H9 (cell line): ENCODE measurements at regions not wholly inside any gene's neighbourhood (a gene's known extent, or its start where the extent isn't known, plus 50 kb on each side); places are given as distances from the start of the nearest gene placed in this dataset.

ENCODE experiments used
- DNase-seq: peaks from one replicate; pipeline ENCODE4 v3.0.0-alpha.2; 2017
- H2AFZ ChIP-seq: one replicate; pipeline ENCODE4 v1.6.1; 2013; ENCODE audit warnings: mild to moderate bottlenecking, low read length, control low read depth, moderate library complexity
- H2AK5ac ChIP-seq: 2 replicates; pipeline ENCODE4 v1.6.1; 2013; ENCODE audit warnings: low read length, control low read depth, mixed read lengths; ENCODE audit not compliant: insufficient read length
- H2BK120ac ChIP-seq: one replicate; pipeline ENCODE4 v1.6.1; 2013; ENCODE audit warnings: low read depth, mild to moderate bottlenecking, low read length, control low read depth, inconsistent platforms; ENCODE audit not compliant: poor library complexity, severe bottlenecking
- H2BK12ac ChIP-seq: 2 replicates; pipeline ENCODE4 v1.6.1; 2013; ENCODE audit warnings: low read length, control low read depth, mixed read lengths, low read depth; ENCODE audit not compliant: insufficient read length
- H2BK15ac ChIP-seq: 2 replicates; pipeline ENCODE4 v1.6.1; 2013; ENCODE audit warnings: low read depth, low read length, control low read depth
- H2BK20ac ChIP-seq: one replicate; pipeline ENCODE4 v1.6.1; 2013; ENCODE audit warnings: low read depth, mild to moderate bottlenecking, low read length, control low read depth, inconsistent platforms; ENCODE audit not compliant: poor library complexity, severe bottlenecking
- H2BK5ac ChIP-seq: 2 replicates; pipeline ENCODE4 v1.6.1; 2013; ENCODE audit warnings: low read length, control low read depth, mixed read lengths; ENCODE audit not compliant: insufficient read length
- H3K14ac ChIP-seq: 2 replicates; pipeline ENCODE4 v1.6.1; 2013; ENCODE audit warnings: low read length, control low read depth; ENCODE audit not compliant: insufficient read depth
- H3K18ac ChIP-seq: 2 replicates; pipeline ENCODE4 v1.6.1; 2013; ENCODE audit warnings: low read depth, mild to moderate bottlenecking, mixed read lengths, low read length, control low read depth; ENCODE audit not compliant: insufficient read length
- H3K23ac ChIP-seq: 2 replicates; pipeline ENCODE4 v1.6.1; 2013; ENCODE audit warnings: low read length, control low read depth, mixed read lengths, low read depth; ENCODE audit not compliant: insufficient read length
- H3K23me2 ChIP-seq: 2 replicates; pipeline ENCODE4 v1.6.1; 2013; ENCODE audit warnings: low read depth, mild to moderate bottlenecking, mixed read lengths, low read length, control low read depth; ENCODE audit not compliant: insufficient read length, poor library complexity, severe bottlenecking
- H3K27ac ChIP-seq: 2 replicates; pipeline ENCODE4 v1.5.1; 2013; ENCODE audit warnings: low read length, control low read depth, mixed read lengths, low read depth; ENCODE audit not compliant: insufficient read length
- H3K27me3 ChIP-seq: 2 replicates; pipeline ENCODE4 v1.6.1; 2013; ENCODE audit warnings: low read length, control low read depth, inconsistent platforms; ENCODE audit not compliant: insufficient read depth
- H3K4ac ChIP-seq: 2 replicates; pipeline ENCODE4 v1.6.1; 2013; ENCODE audit warnings: low read depth, mild to moderate bottlenecking, control low read depth, inconsistent platforms, low read length, moderate library complexity
- H3K4me1 ChIP-seq: 2 replicates; pipeline ENCODE4 v1.6.1; 2013; ENCODE audit warnings: low read length, control low read depth, inconsistent platforms; ENCODE audit not compliant: insufficient read depth
- H3K4me2 ChIP-seq: 2 replicates; pipeline ENCODE4 v1.6.1; 2013; ENCODE audit warnings: low read length, control low read depth, mixed read lengths; ENCODE audit not compliant: insufficient read length, insufficient read depth
- H3K56ac ChIP-seq: 2 replicates; pipeline ENCODE4 v1.6.1; 2013; ENCODE audit warnings: low read depth, mild to moderate bottlenecking, mixed read lengths, low read length, control low read depth; ENCODE audit not compliant: insufficient read length
- H3K79me1 ChIP-seq: 2 replicates; pipeline ENCODE4 v1.6.1; 2013; ENCODE audit warnings: low read depth, mild to moderate bottlenecking, moderate library complexity, low read length, control low read depth, inconsistent platforms; ENCODE audit not compliant: insufficient read depth, poor library complexity, severe bottlenecking
- H3K79me2 ChIP-seq: 2 replicates; pipeline ENCODE4 v1.6.1; 2013; ENCODE audit warnings: low read length, control low read depth, inconsistent platforms; ENCODE audit not compliant: insufficient read depth
- H3K9ac ChIP-seq: 2 replicates; pipeline ENCODE4 v1.6.1; 2013; ENCODE audit warnings: low read length, control low read depth, mixed read lengths; ENCODE audit not compliant: insufficient read length; ENCODE audit errors: extremely low read depth
- H3K9me3 ChIP-seq: one replicate; pipeline ENCODE4 v1.6.1; 2013; ENCODE audit warnings: low read depth, low read length, inconsistent platforms; ENCODE audit not compliant: control insufficient read depth
- H3T11ph ChIP-seq: one replicate; pipeline ENCODE4 v1.6.1; 2013; ENCODE audit warnings: mild to moderate bottlenecking, low read length, control low read depth, inconsistent platforms
- H4K20me1 ChIP-seq: one replicate; pipeline ENCODE4 v1.6.1; 2013; ENCODE audit not compliant: control insufficient read depth, insufficient read length, insufficient read depth
- H4K5ac ChIP-seq: 2 replicates; pipeline ENCODE4 v1.6.1; 2013; ENCODE audit warnings: low read depth, mild to moderate bottlenecking, mixed read lengths, low read length, control low read depth; ENCODE audit not compliant: insufficient read length
- H4K8ac ChIP-seq: replicated peaks from 2 replicates; pipeline ENCODE4 v1.6.1; 2013; ENCODE audit warnings: low read length, control low read depth, mixed read lengths, low read depth; ENCODE audit not compliant: insufficient read length
- H4K91ac ChIP-seq: 2 replicates; pipeline ENCODE4 v1.6.1; 2013; ENCODE audit warnings: low read depth, mild to moderate bottlenecking, moderate library complexity, mixed read lengths, low read length, control low read depth; ENCODE audit not compliant: insufficient read length
- H3K27ac Mint-ChIP-seq, 3 experiments: 2 replicates in 2 of 3; 3 replicates in 1 of 3; pipeline ENCODE4 v1.8.0; 2020 to 2021; ENCODE audit warnings: mixed read lengths in 3 of 3, mild to moderate bottlenecking in 1 of 3, moderate library complexity in 1 of 3
- H3K27me3 Mint-ChIP-seq: 2 replicates; pipeline ENCODE4 v1.8.0; 2021; ENCODE audit warnings: low read depth, mild to moderate bottlenecking, moderate library complexity, mixed read lengths
- H3K36me3 Mint-ChIP-seq, 3 experiments: 2 replicates in 2 of 3; 3 replicates in 1 of 3; pipeline ENCODE4 v1.8.0; 2020 to 2021; ENCODE audit warnings: low read depth in 3 of 3, mixed read lengths in 3 of 3; ENCODE audit not compliant: insufficient read depth in 1 of 3
- H3K4me1 Mint-ChIP-seq, 2 experiments: 2 replicates each; pipeline ENCODE4 v1.8.0; 2020; ENCODE audit warnings: mixed read lengths in 2 of 2
- H3K4me3 Mint-ChIP-seq, 2 experiments: 2 replicates in 1 of 2; 3 replicates in 1 of 2; pipeline ENCODE4 v1.8.0; 2020 to 2021; ENCODE audit warnings: mild to moderate bottlenecking in 2 of 2, mixed read lengths in 2 of 2, moderate library complexity in 1 of 2
- H3K9me3 Mint-ChIP-seq, 2 experiments: 2 replicates in 1 of 2; 3 replicates in 1 of 2; pipeline ENCODE4 v1.8.0; 2020; ENCODE audit warnings: mild to moderate bottlenecking in 2 of 2, mixed read lengths in 2 of 2, moderate library complexity in 1 of 2
- WGBS: extraction: QIAGEN DNeasy Blood & Tissue Kit; methylation state at CpG from one replicate; pipeline ENCODE4 v1.1.7; 2013; ENCODE audit warnings: missing lambda C conversion rate, low lambda C conversion rate, mixed read lengths; ENCODE audit not compliant: insufficient read length; ENCODE audit errors: extremely low coverage; 5-methylcytosine and 5-hydroxymethylcytosine counted together
- TF ChIP-seq, protein P1 (sequence below): fragments of 200-600 bp; sonication (generic); conservative IDR thresholded peaks from 3 replicates; pipeline ENCODE4 v1.8.0; 2021; ENCODE audit warnings: antibody characterized with exemption, mild to moderate bottlenecking

DNA sequence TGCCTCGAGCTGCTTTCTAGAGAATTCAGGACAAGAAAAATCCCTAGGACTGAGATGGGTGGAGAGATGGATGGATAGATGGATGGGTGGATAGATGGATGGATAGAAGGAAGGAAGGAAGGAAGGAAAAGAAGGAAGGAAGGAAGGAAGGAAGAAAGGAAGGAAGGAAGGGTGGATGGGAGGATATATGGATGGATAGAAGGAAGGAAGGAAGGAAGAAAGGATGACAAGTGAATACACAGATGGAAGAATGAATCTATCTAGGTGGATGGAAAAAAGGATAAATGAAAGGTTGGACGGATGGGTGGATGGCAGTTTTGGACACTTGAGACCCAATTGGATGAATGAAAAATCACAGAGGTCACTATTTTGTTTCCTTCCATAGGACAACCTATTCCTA, 120.4 kb upstream of the KAZN start:
- Histone ChIP-seq H2BK5ac (no peak overlapping the region), H3K79me2 (no peaks in the 10 kb centered on the region), H3K18ac (no peak overlapping the region), H2BK20ac (no peak overlapping the region), H3K27me3 (no peaks in the 10 kb centered on the region; the same call in 1 of the 2 replicates), H2BK120ac (no peak overlapping the region), H4K20me1 (no peaks in the 10 kb centered on the region), H3K4me1 (no peaks in the 10 kb centered on the region), H2AFZ (no peak overlapping the region), H3K79me1 (no peaks in the 10 kb centered on the region), H2BK15ac (no peak overlapping the region), H3K9me3 (no peaks in the 10 kb centered on the region), H4K5ac (no peak overlapping the region), H3T11ph (no peak overlapping the region), H3K23ac (no peak overlapping the region), H3K4ac (no peak overlapping the region), H4K8ac (no peak overlapping the region), H4K91ac (no peak overlapping the region), H3K56ac (no peak overlapping the region), H2BK12ac (no peak overlapping the region), H3K23me2 (no peaks in the 10 kb centered on the region), H3K27ac (no peak overlapping the region), H3K4me2 (no peak overlapping the region), H2AK5ac (no peak overlapping the region), H3K9ac (no peak overlapping the region), H3K14ac (no peak overlapping the region)
- Mint-ChIP-seq H3K36me3 (no peaks in the 10 kb centered on the region), H3K4me1 (peaks cover 3 to 6% of the 10 kb centered on the region in 2 experiments), H3K4me3 (no peak overlapping the region), H3K9me3 (no peaks in the 10 kb centered on the region; a peak in 1 of 5 replicates), H3K27me3 (peaks cover 8% of the 10 kb centered on the region), H3K27ac (no peak overlapping the region)
- WGBS: 100% methylated on average over 1 of the region's 2 CpGs
- TF ChIP-seq, protein P1, sequence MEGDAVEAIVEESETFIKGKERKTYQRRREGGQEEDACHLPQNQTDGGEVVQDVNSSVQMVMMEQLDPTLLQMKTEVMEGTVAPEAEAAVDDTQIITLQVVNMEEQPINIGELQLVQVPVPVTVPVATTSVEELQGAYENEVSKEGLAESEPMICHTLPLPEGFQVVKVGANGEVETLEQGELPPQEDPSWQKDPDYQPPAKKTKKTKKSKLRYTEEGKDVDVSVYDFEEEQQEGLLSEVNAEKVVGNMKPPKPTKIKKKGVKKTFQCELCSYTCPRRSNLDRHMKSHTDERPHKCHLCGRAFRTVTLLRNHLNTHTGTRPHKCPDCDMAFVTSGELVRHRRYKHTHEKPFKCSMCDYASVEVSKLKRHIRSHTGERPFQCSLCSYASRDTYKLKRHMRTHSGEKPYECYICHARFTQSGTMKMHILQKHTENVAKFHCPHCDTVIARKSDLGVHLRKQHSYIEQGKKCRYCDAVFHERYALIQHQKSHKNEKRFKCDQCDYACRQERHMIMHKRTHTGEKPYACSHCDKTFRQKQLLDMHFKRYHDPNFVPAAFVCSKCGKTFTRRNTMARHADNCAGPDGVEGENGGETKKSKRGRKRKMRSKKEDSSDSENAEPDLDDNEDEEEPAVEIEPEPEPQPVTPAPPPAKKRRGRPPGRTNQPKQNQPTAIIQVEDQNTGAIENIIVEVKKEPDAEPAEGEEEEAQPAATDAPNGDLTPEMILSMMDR: no peak
- DNase-seq: no peak
